ENCODE measurements at regions not wholly inside any gene's neighbourhood (a gene's known extent, or its start where the extent isn't known, plus 50 kb on each side); places are given as distances from the start of the nearest gene placed in this dataset.

- TF ChIP-seq SREBF2 (CRISPR knock-in tag; IDR thresholded peaks at IDR 0.05) = no peak
- TF ChIP-seq IFI16 (CRISPR knock-in tag; IDR thresholded peaks at IDR 0.05) = no peak
- no peak for TF ChIP-seq FOXM1 (IDR thresholded peaks at IDR 0.05; ENCODE audit: low read depth)
- TF ChIP-seq FOXM1 (CRISPR knock-in tag; IDR thresholded peaks at IDR 0.05; ENCODE audit: low read depth) = no peak
- TF ChIP-seq STAT5B (CRISPR knock-in tag; IDR thresholded peaks at IDR 0.05) = no peak
- no peak for TF ChIP-seq NFE2L1 (tag; IDR thresholded peaks at IDR 0.05; ENCODE audit: borderline replicate concordance, low read depth)
Observed at GRCh38 chr13:57345526-57345925, 178.5 kb downstream of the PRR20E start (continued).

GRCh38 chr13:57346786-57347185 is 179.8 kb downstream of the PRR20E start:
- Histone ChIP-seq H3K4me3 (no peak overlapping the region), H2AFZ (ENCODE audit: low read depth, low read length) (no peak overlapping the region), H3K9ac (ENCODE audit: insufficient read depth in 1 of 2, low read depth in 2 of 2, low read length in 2 of 2) (no peak overlapping the region), H4K20me1 (replicated peaks; ENCODE audit: control insufficient read depth, insufficient read depth, low read length) (no peaks in the 10 kb centered on the region), H3K79me2 (ENCODE audit: control insufficient read depth, insufficient read depth, low read length) (no peaks in the 10 kb centered on the region), H3K27ac (ENCODE audit: extremely low read depth, low read depth, low read length) (no peak overlapping the region), H3K4me2 (ENCODE audit: insufficient read depth, low read length) (no peak overlapping the region), H3K9me1 (ENCODE audit: control insufficient read depth, insufficient read depth, low read length) (no peaks in the 10 kb centered on the region), H3K27me3 (ENCODE audit: control insufficient read depth in 2 of 2, insufficient read depth in 2 of 2, low read length in 2 of 2) (no peaks in the 10 kb centered on the region), H3K36me3 (ENCODE audit: control insufficient read depth, insufficient read depth, low read length) (no peaks in the 10 kb centered on the region), H3K4me1 (replicated peaks in 1 of 2; ENCODE audit: control insufficient read depth in 2 of 2, insufficient read depth in 2 of 2, low read length in 2 of 2) (no peaks in the 10 kb centered on the region), H3K9me3 (replicated peaks; ENCODE audit: control insufficient read depth, insufficient read depth, low read depth, low read length) (no peaks in the 10 kb centered on the region)
- POLR2A ChIA-PET = no interaction called here
- DNase-seq (ENCODE audit: extremely low read depth in 1 of 4, low spot score in 3 of 4) (no peak), ATAC-seq (no peak), FAIRE-seq (no peak)
- 0% methylated on average over 1 of the region's 2 CpGs for WGBS (ENCODE audit: insufficient coverage, low coverage, missing lambda C conversion rate)
- in situ Hi-C loops (cut with MboI) = no loop called here
- CTCF ChIA-PET (ENCODE audit: low intra/inter-chr PET ratio) = no interaction called here
- BruUV-seq (replicated peaks) = no TSS peak
- intact Hi-C loops (cut with micrococcal nuclease) = no loop called here
- TF ChIP-seq RBBP5 (IDR thresholded peaks at IDR 0.05; ENCODE audit: borderline replicate concordance, insufficient read depth, low read length, poor library complexity, severe bottlenecking) = no peak
- TF ChIP-seq ZNF407 (IDR thresholded peaks at IDR 0.05; ENCODE audit: low read depth) = no peak
- TF ChIP-seq TARDBP (IDR thresholded peaks at IDR 0.05) = no peak
- no peak for TF ChIP-seq ZFX (CRISPR knock-in tag; IDR thresholded peaks at IDR 0.05)
- no peak for TF ChIP-seq CSDE1 (IDR thresholded peaks at IDR 0.05)
- TF ChIP-seq NR2F6 (CRISPR knock-in tag; IDR thresholded peaks at IDR 0.05) = no peak
- no peak for TF ChIP-seq MCM2 (IDR thresholded peaks at IDR 0.05; ENCODE audit: low read depth)
- TF ChIP-seq MEIS2 (IDR thresholded peaks at IDR 0.05; ENCODE audit: partially characterized antibody) = no peak

Measured in K562 (cell line).